ENCODE measurements at regions not wholly inside any gene's neighbourhood (a gene's known extent, or its start where the extent isn't known, plus 50 kb on each side); places are given as distances from the start of the nearest gene placed in this dataset.

DNA sequence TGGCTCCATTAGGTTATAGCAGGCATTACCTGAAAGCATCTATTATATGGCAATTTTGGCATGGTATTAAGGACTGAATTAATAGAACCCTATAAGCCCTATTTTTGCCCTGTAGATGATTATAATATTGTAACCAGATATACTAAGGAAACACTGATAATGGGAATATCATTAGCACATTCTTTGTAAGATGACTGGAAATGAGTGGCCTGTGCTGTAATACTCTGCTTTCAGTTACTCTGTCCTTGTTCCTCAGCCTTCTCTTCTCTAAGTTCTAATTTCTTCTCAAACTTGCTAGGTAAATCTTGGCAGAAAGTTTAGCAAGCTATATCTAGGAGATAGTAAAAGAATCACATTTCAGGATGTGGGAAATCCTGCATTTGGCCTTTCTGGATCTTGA, 74.0 kb upstream of the ITPRID2 start:
- DNase-seq (ENCODE audit: extremely low read depth, low read depth): no peak
- no peak overlapping the region for H3K4me3 ChIP-seq (replicated peaks; ENCODE audit: low read depth, low read length)
- TF ChIP-seq, protein P1, sequence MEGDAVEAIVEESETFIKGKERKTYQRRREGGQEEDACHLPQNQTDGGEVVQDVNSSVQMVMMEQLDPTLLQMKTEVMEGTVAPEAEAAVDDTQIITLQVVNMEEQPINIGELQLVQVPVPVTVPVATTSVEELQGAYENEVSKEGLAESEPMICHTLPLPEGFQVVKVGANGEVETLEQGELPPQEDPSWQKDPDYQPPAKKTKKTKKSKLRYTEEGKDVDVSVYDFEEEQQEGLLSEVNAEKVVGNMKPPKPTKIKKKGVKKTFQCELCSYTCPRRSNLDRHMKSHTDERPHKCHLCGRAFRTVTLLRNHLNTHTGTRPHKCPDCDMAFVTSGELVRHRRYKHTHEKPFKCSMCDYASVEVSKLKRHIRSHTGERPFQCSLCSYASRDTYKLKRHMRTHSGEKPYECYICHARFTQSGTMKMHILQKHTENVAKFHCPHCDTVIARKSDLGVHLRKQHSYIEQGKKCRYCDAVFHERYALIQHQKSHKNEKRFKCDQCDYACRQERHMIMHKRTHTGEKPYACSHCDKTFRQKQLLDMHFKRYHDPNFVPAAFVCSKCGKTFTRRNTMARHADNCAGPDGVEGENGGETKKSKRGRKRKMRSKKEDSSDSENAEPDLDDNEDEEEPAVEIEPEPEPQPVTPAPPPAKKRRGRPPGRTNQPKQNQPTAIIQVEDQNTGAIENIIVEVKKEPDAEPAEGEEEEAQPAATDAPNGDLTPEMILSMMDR (IDR thresholded peaks at IDR 0.05; ENCODE audit: low read depth, low read length, missing control alignments): no peak

- DNase-seq (ENCODE audit: extremely low read depth, low read depth): no peak
- TF ChIP-seq, protein P1 (IDR thresholded peaks at IDR 0.05; ENCODE audit: low read depth, low read length, missing control alignments): no peak
- H3K4me3 ChIP-seq (replicated peaks; ENCODE audit: low read depth, low read length): no peak overlapping the region
These were observed 73.4 kb upstream of the ITPRID2 start for GRCh38 chr2:181818058-181818680.

- DNase-seq (ENCODE audit: extremely low read depth, low read depth): no peak
- TF ChIP-seq, protein P1 (IDR thresholded peaks at IDR 0.05; ENCODE audit: low read depth, low read length, missing control alignments): no peak
- no peak overlapping the region for H3K4me3 ChIP-seq (replicated peaks; ENCODE audit: low read depth, low read length)
These were observed 72.7 kb upstream of the ITPRID2 start for GRCh38 chr2:181818840-181819239.

DNA sequence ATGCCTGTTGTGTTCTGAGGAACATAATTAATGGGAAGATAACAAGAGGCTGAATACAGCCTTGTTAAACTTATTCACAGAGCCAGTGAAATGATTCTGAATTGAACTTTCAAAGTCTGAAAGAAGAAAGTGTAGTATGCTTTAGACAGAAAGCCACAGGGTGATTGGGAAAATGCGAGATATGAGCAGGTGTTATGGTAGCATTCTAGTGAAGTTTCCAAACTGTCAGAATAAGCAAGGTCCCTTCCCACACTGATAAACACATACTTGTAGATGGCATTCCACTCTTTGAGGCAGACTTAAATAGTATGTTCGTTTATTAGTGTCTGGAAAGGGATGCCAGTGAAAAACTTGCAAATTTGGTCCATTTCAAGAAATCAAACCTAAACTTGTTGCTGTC, 70.5 kb upstream of the ITPRID2 start:
- TF ChIP-seq, protein P1 (IDR thresholded peaks at IDR 0.05; ENCODE audit: low read depth, low read length, missing control alignments): no peak
- no peak overlapping the region for H3K4me3 ChIP-seq (replicated peaks; ENCODE audit: low read depth, low read length)
- no peak for DNase-seq (ENCODE audit: extremely low read depth, low read depth)

GRCh38 chr2:181822097-181822496, 69.4 kb upstream of the ITPRID2 start:
- DNase-seq (ENCODE audit: extremely low read depth, low read depth): no peak
- TF ChIP-seq, protein P1 (IDR thresholded peaks at IDR 0.05; ENCODE audit: low read depth, low read length, missing control alignments): no peak
- no peak overlapping the region for H3K4me3 ChIP-seq (replicated peaks; ENCODE audit: low read depth, low read length)

- no peak for DNase-seq (ENCODE audit: extremely low read depth, low read depth)
- H3K4me3 ChIP-seq (replicated peaks; ENCODE audit: low read depth, low read length): no peak overlapping the region
- TF ChIP-seq, protein P1 (IDR thresholded peaks at IDR 0.05; ENCODE audit: low read depth, low read length, missing control alignments): no peak
These were observed 68.1 kb upstream of the ITPRID2 start for GRCh38 chr2:181823405-181823804.
